Adrenal gland (tissue), 9 donors: ENCODE measurements at regions not wholly inside any gene's neighbourhood (a gene's known extent, or its start where the extent isn't known, plus 50 kb on each side); places are given as distances from the start of the nearest gene placed in this dataset.

Experiments used
- DNase-seq, 7 donors: peaks; one replicate each; pipeline ENCODE4 v3.0.0-alpha.2; 2019 to 2020
- H3K27ac ChIP-seq, 5 donors: fragments of 200-600 bp; sonication (generic) in 4 of 5; 1 replicate in 3 of 5; 2 replicates in 2 of 5; pipeline versions ENCODE4 v1.5.1 to v1.8.0; 2016 to 2020; ENCODE audit warnings: mild to moderate bottlenecking in 1 of 5
- H3K27me3 ChIP-seq: fragments of 200-600 bp; 2 replicates; pipeline ENCODE4 v1.8.0; 2021
- H3K36me3 ChIP-seq, 2 donors: fragments of 200-600 bp; replicated peaks in 1 of 2; 1 replicate in 1 of 2; 2 replicates in 1 of 2; pipeline versions ENCODE4 v1.5.1 to v1.8.0; 2018 to 2022
- H3K4me1 ChIP-seq, 2 donors: fragments of 200-600 bp; replicated peaks in 1 of 2; 1 replicate in 1 of 2; 2 replicates in 1 of 2; pipeline versions ENCODE4 v1.5.1 to v1.8.0; 2018 to 2021
- H3K4me3 ChIP-seq, 4 donors: fragments of 200-600 bp; sonication (generic) in 3 of 4; one replicate each; pipeline ENCODE4 v1.5.1; 2016 to 2018
- H3K9me3 ChIP-seq, 3 donors: fragments of 200-600 bp; sonication (generic) in 1 of 3; replicated peaks in 1 of 3; 1 replicate in 2 of 3; 2 replicates in 1 of 3; pipeline versions ENCODE4 v1.5.1 to v1.8.0; 2016 to 2021
- POLR2A ChIP-seq, 2 donors: fragments of 450-650 bp; IDR thresholded peaks; one replicate each; pipeline ENCODE4 v1.6.1; 2017; ENCODE audit warnings: antibody characterized with exemption in 2 of 2, mild to moderate bottlenecking in 2 of 2, moderate library complexity in 1 of 2
- WGBS, 4 donors: extraction: QIAGEN DNeasy Blood & Tissue Kit in 2 of 4; methylation state at CpG; one replicate each; pipeline versions ENCODE4 v1.1.5 to v1.1.7; 2013 to 2017; 5-methylcytosine and 5-hydroxymethylcytosine counted together
- intact Hi-C, 2 donors: fragments of 100-400 bp; cut with DNase I; formaldehyde crosslinking; loops; one replicate each; pipeline versions ENCODE4 v1.14.1 to v1.15.0; 2022 to 2023
- TF ChIP-seq, protein P1 (sequence below), 6 experiments: fragments of 450-650 bp in 4 of 6; fragments of 200-600 bp in 2 of 6; sonication (generic) in 1 of 6; IDR thresholded peaks; 1 replicate in 5 of 6; 2 replicates in 1 of 6; pipeline versions ENCODE4 v1.5.1 to v1.8.0; 2016 to 2021; ENCODE audit warnings: antibody characterized with exemption in 6 of 6, mild to moderate bottlenecking in 2 of 6, moderate library complexity in 1 of 6
- donor health status: healthy with polysubstance abuse.
- donor health status: Bipolar disorder and iron deficiency.
- donor health status: DM: yes; HTN: yes; CAD: no.
- donor health status: DM: no; HTN: no; CAD: no.
- donor health status: DM: no; HTN: no; CAD: no.

DNA sequence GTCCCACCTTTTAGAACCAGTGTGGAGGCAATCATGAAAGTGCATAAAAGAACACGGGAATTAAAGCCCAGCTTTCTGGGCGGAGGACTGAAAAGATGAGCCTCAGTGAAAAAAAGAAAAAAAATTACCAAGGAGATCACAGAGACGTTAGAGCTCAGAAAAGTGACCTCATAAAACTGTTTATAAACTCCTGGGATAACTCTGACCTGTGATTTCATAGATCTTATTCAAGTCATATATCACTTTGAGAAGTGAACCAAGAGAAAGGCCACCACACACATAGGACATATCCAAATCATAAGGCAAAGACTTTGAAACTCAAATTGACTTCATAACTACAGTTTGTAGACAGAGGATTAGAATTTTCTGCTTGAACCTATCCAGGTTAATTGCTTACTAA lies 90.1 kb downstream of the KCNJ2 start:
- Histone ChIP-seq H3K9me3 (no peaks in the 10 kb centered on the region), H3K4me3 (no peak overlapping the region), H3K27me3 (peaks cover 8% of the 10 kb centered on the region), H3K36me3 (no peaks in the 10 kb centered on the region), H3K27ac (no peak overlapping the region), H3K4me1 (no peaks in the 10 kb centered on the region)
- TF ChIP-seq, protein P1, sequence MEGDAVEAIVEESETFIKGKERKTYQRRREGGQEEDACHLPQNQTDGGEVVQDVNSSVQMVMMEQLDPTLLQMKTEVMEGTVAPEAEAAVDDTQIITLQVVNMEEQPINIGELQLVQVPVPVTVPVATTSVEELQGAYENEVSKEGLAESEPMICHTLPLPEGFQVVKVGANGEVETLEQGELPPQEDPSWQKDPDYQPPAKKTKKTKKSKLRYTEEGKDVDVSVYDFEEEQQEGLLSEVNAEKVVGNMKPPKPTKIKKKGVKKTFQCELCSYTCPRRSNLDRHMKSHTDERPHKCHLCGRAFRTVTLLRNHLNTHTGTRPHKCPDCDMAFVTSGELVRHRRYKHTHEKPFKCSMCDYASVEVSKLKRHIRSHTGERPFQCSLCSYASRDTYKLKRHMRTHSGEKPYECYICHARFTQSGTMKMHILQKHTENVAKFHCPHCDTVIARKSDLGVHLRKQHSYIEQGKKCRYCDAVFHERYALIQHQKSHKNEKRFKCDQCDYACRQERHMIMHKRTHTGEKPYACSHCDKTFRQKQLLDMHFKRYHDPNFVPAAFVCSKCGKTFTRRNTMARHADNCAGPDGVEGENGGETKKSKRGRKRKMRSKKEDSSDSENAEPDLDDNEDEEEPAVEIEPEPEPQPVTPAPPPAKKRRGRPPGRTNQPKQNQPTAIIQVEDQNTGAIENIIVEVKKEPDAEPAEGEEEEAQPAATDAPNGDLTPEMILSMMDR (IDR thresholded peaks at IDR 0.05): no peak
- TF ChIP-seq POLR2A (IDR thresholded peaks at IDR 0.05): no peak
- DNase-seq: no peak
- 70 to 73% (median 72%) methylated on average over 3 of the region's 3 CpGs for WGBS, 4 donors
- intact Hi-C loops: no loop called here

DNA sequence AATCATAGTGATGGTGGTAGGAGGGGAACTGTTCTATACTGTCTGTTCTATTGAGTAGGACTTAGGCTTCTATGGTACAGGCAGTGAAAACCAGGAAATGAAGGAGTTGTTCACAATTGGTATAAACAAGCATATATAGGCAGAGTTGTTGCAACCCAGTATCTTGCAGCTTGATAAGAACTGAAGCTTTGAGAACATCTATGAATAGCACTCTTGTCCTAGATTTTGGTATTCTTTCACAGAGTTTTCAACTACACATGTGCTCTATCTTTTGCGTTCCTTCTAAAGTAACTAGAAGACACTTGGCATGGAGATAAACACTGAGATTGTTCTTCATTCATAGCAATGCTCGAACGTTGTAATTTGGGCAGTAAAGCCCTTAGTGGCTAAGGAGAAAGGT lies 91.8 kb downstream of the KCNJ2 start:
- Histone ChIP-seq H3K27ac (no peak overlapping the region), H3K36me3 (no peaks in the 10 kb centered on the region), H3K4me1 (no peaks in the 10 kb centered on the region), H3K27me3 (peaks cover 8% of the 10 kb centered on the region), H3K9me3 (no peaks in the 10 kb centered on the region), H3K4me3 (no peak overlapping the region)
- intact Hi-C loops: no loop called here
- 70 to 90% (median 83%) methylated on average over 3 of the region's 3 CpGs for WGBS, 4 donors
- DNase-seq: no peak
- no peak for TF ChIP-seq POLR2A (IDR thresholded peaks at IDR 0.05)
- TF ChIP-seq, protein P1 (IDR thresholded peaks at IDR 0.05): no peak

DNA sequence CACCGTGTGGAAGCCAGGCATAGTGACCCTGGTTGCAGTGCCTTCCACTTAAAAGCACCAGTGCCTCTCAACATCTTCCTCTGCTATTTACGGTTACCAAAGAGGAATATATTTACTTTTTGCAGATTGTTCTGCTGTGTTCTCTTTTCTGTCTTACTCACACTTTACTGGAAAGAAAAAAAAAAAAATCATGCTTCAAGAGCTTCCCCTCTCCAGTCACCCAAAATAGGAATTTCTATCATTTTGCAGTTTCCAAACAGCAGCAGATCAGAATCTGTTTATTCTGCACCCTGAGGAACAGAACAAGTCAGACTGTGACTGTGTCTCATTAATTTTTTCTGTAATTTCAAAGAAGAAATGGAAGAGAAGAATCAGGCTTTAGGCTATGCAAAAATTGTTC lies 96.1 kb downstream of the KCNJ2 start:
- Histone ChIP-seq H3K4me3 (no peak overlapping the region), H3K9me3 (no peaks in the 10 kb centered on the region), H3K4me1 (no peaks in the 10 kb centered on the region), H3K27me3 (no peaks in the 10 kb centered on the region), H3K36me3 (no peaks in the 10 kb centered on the region), H3K27ac (no peak overlapping the region)
- 52 to 76% (median 58%) methylated on average over 2 of the region's 2 CpGs for WGBS, 4 donors
- DNase-seq: no peak
- intact Hi-C loops: no loop called here
- TF ChIP-seq, protein P1 (IDR thresholded peaks at IDR 0.05): no peak
- TF ChIP-seq POLR2A (IDR thresholded peaks at IDR 0.05): no peak

DNA sequence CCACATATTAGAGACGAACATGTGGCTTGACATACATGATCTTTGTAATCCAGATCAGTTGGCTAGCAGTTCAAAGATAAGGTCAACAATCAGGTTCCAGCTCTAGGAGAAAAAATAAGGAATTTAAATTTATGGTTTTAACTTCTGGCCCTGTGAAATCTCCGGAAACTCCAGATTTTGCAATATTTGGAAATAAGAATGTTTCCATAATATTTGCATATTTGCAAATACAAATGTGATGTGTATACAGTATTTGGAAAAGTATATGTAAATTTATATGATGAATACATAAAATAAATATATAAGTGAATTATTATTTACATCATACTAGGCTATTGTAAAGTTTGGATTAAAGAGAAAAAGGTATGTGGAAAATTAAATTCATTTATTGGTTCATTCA lies 97.1 kb downstream of the KCNJ2 start:
- DNase-seq: no peak
- no peaks in the 10 kb centered on the region for H3K9me3 ChIP-seq
- no peaks in the 10 kb centered on the region for H3K4me1 ChIP-seq
- no peak for TF ChIP-seq POLR2A (IDR thresholded peaks at IDR 0.05)
- TF ChIP-seq, protein P1 (IDR thresholded peaks at IDR 0.05): no peak
- WGBS, 4 donors: 64 to 70% (median 68%) methylated on average over 2 of the region's 2 CpGs
- no peaks in the 10 kb centered on the region for H3K27me3 ChIP-seq
- H3K4me3 ChIP-seq: no peak overlapping the region
- H3K27ac ChIP-seq: no peak overlapping the region
- H3K36me3 ChIP-seq: no peaks in the 10 kb centered on the region
- intact Hi-C loops: no loop called here
